Ovary (tissue), 3 donors: ENCODE measurements at regions not wholly inside any gene's neighbourhood (a gene's known extent, or its start where the extent isn't known, plus 50 kb on each side); places are given as distances from the start of the nearest gene placed in this dataset.

Source experiments
- EP300 ChIP-seq: sonication (generic); formaldehyde crosslinking; IDR thresholded peaks from one replicate; pipeline ENCODE4 v1.6.1; 2017; ENCODE audit warnings: antibody characterized with exemption
- POLR2A ChIP-seq: fragments of 450-650 bp; IDR thresholded peaks from one replicate; pipeline ENCODE4 v1.6.1; 2017; ENCODE audit warnings: antibody characterized with exemption, mild to moderate bottlenecking, moderate library complexity
- TF ChIP-seq, protein P1 (sequence below), 3 donors: fragments of 450-650 bp in 2 of 3; fragments of 200-600 bp in 1 of 3; IDR thresholded peaks; one replicate each; pipeline versions ENCODE4 v1.5.1 to v1.8.0; 2016 to 2022; ENCODE audit warnings: antibody characterized with exemption in 3 of 3, mild to moderate bottlenecking in 1 of 3
- donor health status: DM: no; HTN: no; CAD: no.

DNA sequence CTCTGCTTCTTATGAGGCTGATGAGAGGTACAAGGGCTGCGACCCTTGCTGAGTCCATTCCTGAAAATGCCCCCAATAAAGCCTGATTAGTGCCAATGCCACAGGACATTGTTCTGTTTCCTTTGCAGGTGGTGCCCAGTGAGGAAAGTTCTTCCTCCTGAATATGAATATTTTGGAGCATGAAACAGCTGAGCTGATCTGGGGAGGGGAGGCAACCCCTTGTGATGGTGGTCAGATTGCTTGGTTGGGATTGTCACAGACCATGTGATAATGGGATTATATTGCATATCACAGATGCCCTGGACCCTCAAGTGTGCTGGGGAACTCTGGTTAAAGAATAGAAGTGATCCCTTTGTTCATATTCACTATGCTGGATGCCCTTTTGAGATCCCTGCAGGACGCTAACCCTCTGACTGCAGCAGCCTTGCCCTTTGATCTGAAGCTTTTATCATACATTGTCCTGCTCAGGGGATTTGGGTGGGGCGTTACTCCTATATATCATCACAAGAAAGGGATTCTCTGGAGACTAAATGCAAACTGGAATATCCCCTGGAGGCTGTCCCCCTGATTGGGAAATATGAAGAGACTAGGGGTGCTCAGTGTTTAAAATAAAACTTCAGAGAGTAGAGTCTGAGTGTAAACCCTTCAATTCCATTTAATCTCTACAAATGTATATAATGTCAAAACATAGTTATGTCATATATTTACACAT lies 76.9 kb upstream of the TOP3B start:
- TF ChIP-seq, protein P1, sequence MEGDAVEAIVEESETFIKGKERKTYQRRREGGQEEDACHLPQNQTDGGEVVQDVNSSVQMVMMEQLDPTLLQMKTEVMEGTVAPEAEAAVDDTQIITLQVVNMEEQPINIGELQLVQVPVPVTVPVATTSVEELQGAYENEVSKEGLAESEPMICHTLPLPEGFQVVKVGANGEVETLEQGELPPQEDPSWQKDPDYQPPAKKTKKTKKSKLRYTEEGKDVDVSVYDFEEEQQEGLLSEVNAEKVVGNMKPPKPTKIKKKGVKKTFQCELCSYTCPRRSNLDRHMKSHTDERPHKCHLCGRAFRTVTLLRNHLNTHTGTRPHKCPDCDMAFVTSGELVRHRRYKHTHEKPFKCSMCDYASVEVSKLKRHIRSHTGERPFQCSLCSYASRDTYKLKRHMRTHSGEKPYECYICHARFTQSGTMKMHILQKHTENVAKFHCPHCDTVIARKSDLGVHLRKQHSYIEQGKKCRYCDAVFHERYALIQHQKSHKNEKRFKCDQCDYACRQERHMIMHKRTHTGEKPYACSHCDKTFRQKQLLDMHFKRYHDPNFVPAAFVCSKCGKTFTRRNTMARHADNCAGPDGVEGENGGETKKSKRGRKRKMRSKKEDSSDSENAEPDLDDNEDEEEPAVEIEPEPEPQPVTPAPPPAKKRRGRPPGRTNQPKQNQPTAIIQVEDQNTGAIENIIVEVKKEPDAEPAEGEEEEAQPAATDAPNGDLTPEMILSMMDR (IDR thresholded peaks at IDR 0.05) = no peak
- TF ChIP-seq POLR2A (no peak), EP300 (no peak)
